Endothelial cell of umbilical vein (primary cell): ENCODE measurements at regions not wholly inside any gene's neighbourhood (a gene's known extent, or its start where the extent isn't known, plus 50 kb on each side); places are given as distances from the start of the nearest gene placed in this dataset.

Source experiments
- BruUV-seq: library from RNA; stranded (reverse); fragments of 400-500 nt; replicated peaks from 2 replicates; lab custom pipeline; 2021; lab: Mats Ljungman, UMichigan
- CTCF ChIA-PET: fragments of 300-600, 350-600 bp; sonication (Branson Sonifier 250); formaldehyde crosslinking; loops from one replicate; lab custom pipeline; 2021; ENCODE audit warnings: antibody characterized with exemption, inconsistent platforms; lab: Charles Lee
- POLR2A ChIA-PET: fragments of 300-600, 350-600 bp; sonication (Branson Sonifier 250); formaldehyde crosslinking; loops from one replicate; lab custom pipeline; 2021; ENCODE audit warnings: antibody characterized with exemption, inconsistent platforms; lab: Charles Lee
- DNase-seq: peaks from one replicate; pipeline ENCODE4 v3.0.0-alpha.2; 2011; ENCODE audit warnings: low read depth, low spot score
- FAIRE-seq: peaks from 2 replicates; lab custom pipeline; 2011; peaks lifted over from hg19 to GRCh38; lab: Jason Lieb, UNC
- H2AFZ ChIP-seq: 2 replicates; pipeline ENCODE4 v1.6.0; 2012; ENCODE audit warnings: low read depth, low read length, control low read depth, inconsistent platforms
- H3K27ac ChIP-seq: 2 replicates; pipeline ENCODE4 v1.5.1; 2011; ENCODE audit warnings: low read depth, mild to moderate bottlenecking, control low read depth, low read length, moderate library complexity; ENCODE audit not compliant: insufficient read depth
- H3K27me3 ChIP-seq, 2 experiments: 2 replicates each; pipeline versions ENCODE4 v1.6.0 to v1.6.1; 2011; ENCODE audit warnings: low read length in 2 of 2, mixed read lengths in 1 of 2; ENCODE audit not compliant: control insufficient read depth in 2 of 2, insufficient read depth in 2 of 2
- H3K36me3 ChIP-seq, 2 experiments: 2 replicates in 1 of 2; 3 replicates in 1 of 2; pipeline ENCODE4 v1.5.1; 2011; ENCODE audit warnings: low read length in 2 of 2, mild to moderate bottlenecking in 1 of 2, moderate library complexity in 1 of 2; ENCODE audit not compliant: control insufficient read depth in 2 of 2, insufficient read depth in 2 of 2; ENCODE audit errors: extremely low read depth in 1 of 2
- H3K4me1 ChIP-seq: 3 replicates; pipeline ENCODE4 v1.5.1; 2011; ENCODE audit warnings: mild to moderate bottlenecking, low read length; ENCODE audit not compliant: control insufficient read depth, insufficient read depth; ENCODE audit errors: extremely low read depth
- H3K4me2 ChIP-seq: 2 replicates; pipeline ENCODE4 v1.6.1; 2011; ENCODE audit warnings: low read length, control low read depth, mixed read lengths; ENCODE audit not compliant: insufficient read depth
- H3K4me3 ChIP-seq, 3 experiments: fragments of 200-600 bp in 1 of 3; sonication (generic), shearing (Covaris generic) in 1 of 3; replicated peaks in 1 of 3; 2 replicates each; pipeline ENCODE4 v1.5.1; 2011 to 2016; ENCODE audit warnings: control low read depth in 3 of 3, low read length in 3 of 3, mild to moderate bottlenecking in 2 of 3, inconsistent platforms in 1 of 3, low read depth in 1 of 3, moderate library complexity in 1 of 3; ENCODE audit not compliant: insufficient read depth in 1 of 3
- H3K79me2 ChIP-seq: 2 replicates; pipeline ENCODE4 v1.6.0; 2012; ENCODE audit warnings: low read length, inconsistent platforms; ENCODE audit not compliant: control insufficient read depth, insufficient read depth
- H3K9ac ChIP-seq: replicated peaks from 2 replicates; pipeline ENCODE3; 2011; ENCODE audit warnings: low read length, control low read depth; ENCODE audit not compliant: insufficient read depth; ENCODE audit errors: extremely low read depth
- H3K9me1 ChIP-seq: replicated peaks from 3 replicates; pipeline ENCODE4 v1.6.0; 2011; ENCODE audit warnings: mild to moderate bottlenecking, low read length; ENCODE audit not compliant: control insufficient read depth, insufficient read depth; ENCODE audit errors: extremely low read depth
- H3K9me3 ChIP-seq: replicated peaks from 2 replicates; pipeline ENCODE4 v1.5.1; 2012; ENCODE audit warnings: low read length, inconsistent platforms; ENCODE audit not compliant: control insufficient read depth, insufficient read depth
- H4K20me1 ChIP-seq: replicated peaks from 2 replicates; pipeline ENCODE3; 2011; ENCODE audit warnings: mild to moderate bottlenecking, low read length; ENCODE audit not compliant: control insufficient read depth, insufficient read depth; ENCODE audit errors: extremely low read depth
- GATA2 ChIP-seq: IDR thresholded peaks from 2 replicates; pipeline ENCODE4 v1.7.0; 2011; ENCODE audit warnings: low read depth, mild to moderate bottlenecking, moderate library complexity, mixed read lengths, low read length; ENCODE audit not compliant: insufficient read length, insufficient read depth
- JUN ChIP-seq: IDR thresholded peaks from 2 replicates; pipeline ENCODE4 v1.6.1; 2011; ENCODE audit warnings: borderline replicate concordance, low read depth; ENCODE audit not compliant: insufficient read length, insufficient read depth
- MYC ChIP-seq: IDR thresholded peaks from one replicate; pipeline ENCODE4 v1.6.1; 2011; ENCODE audit warnings: mild to moderate bottlenecking, low read depth, low read length
- POLR2A ChIP-seq: IDR thresholded peaks from 2 replicates; pipeline ENCODE4 v1.6.1; 2012; ENCODE audit warnings: low read depth, mild to moderate bottlenecking, control low read depth, low read length
- POLR2AphosphoS5 ChIP-seq: IDR thresholded peaks from 2 replicates; pipeline ENCODE4 v1.6.1; 2012; ENCODE audit warnings: low read depth, mild to moderate bottlenecking, control low read depth, low read length, moderate library complexity; ENCODE audit not compliant: insufficient read depth
- dilution Hi-C: fragments of 300-500 bp; cut with MboI; formaldehyde crosslinking; loops from one replicate; pipeline ENCODE4 v1.15.0; 2019; ENCODE audit warnings: low sequenced_read_pairs; ENCODE audit not compliant: extremely low pct_ligation_motif_present
- intact Hi-C: fragments of 100-400 bp; cut with micrococcal nuclease; formaldehyde crosslinking; loops from one replicate; pipeline ENCODE4 v1.10.0; 2022
- TF ChIP-seq, protein P1 (sequence below): IDR thresholded peaks from 2 replicates; pipeline ENCODE4 v1.6.1; 2011; ENCODE audit not compliant: insufficient read depth, insufficient read length
- TF ChIP-seq, protein P2 (sequence below), 2 donors: IDR thresholded peaks; 1 replicate in 1 of 2; 2 replicates in 1 of 2; pipeline ENCODE4 v1.5.1; 2011; ENCODE audit warnings: low read length in 2 of 2, mild to moderate bottlenecking in 2 of 2, moderate library complexity in 2 of 2, control low read depth in 1 of 2, inconsistent platforms in 1 of 2, low read depth in 1 of 2; ENCODE audit not compliant: insufficient read depth in 1 of 2; ENCODE audit errors: extremely low read depth in 1 of 2

DNA sequence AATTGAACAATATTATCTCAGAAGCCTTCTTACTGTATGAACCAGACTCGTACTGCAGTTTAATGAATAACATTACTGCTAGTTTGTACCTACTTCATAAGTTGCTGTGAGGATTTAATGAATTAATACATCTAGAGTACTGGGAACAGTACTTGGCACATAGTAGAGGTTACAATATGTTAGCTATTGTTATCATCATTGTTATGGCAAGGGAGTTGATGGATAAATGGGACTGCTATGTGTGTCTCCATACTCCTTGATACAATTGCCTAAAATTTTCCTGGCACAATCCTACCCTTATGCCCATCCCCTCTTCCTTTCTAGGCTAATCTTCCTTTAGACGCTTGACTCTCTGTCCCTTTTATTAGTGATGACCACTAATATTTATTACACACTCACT is 473.6 kb downstream of the MCTP2 start:
- no peak overlapping the region for H2AFZ ChIP-seq
- peak overlapping the region; percentile 94 for H3K27ac ChIP-seq
- intact Hi-C loops (loop anchor here (10.0 kb wide), 1 partner anchor 470 kb away; no protein-coding TSS in a partner anchor), dilution Hi-C loops (no loop called here)
- no peaks in the 10 kb centered on the region for H3K9me1 ChIP-seq
- ChIA-PET CTCF (interaction anchor here (1.5 to 2.0 kb wide), 4 partner anchors 9 to 33 kb away, joined by 3 to 12 read pairs (median 6); no protein-coding TSS in a partner anchor), POLR2A (interaction anchor here (1.5 kb wide), 1 partner anchor 33 kb away, joined by 3 read pairs; no protein-coding TSS in a partner anchor)
- no peak overlapping the region for H3K4me3 ChIP-seq
- no peak for FAIRE-seq
- peak overlapping the region; percentile 47 for H3K4me2 ChIP-seq
- peaks cover 44% of the 10 kb centered on the region for H3K4me1 ChIP-seq
- TF ChIP-seq, protein P1, sequence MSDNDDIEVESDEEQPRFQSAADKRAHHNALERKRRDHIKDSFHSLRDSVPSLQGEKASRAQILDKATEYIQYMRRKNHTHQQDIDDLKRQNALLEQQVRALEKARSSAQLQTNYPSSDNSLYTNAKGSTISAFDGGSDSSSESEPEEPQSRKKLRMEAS: no peak
- no peak for TF ChIP-seq JUN
- TF ChIP-seq POLR2A: no peak
- TF ChIP-seq GATA2: no peak
- no peak for TF ChIP-seq MYC
- no peak for TF ChIP-seq POLR2AphosphoS5
- TF ChIP-seq, protein P2, sequence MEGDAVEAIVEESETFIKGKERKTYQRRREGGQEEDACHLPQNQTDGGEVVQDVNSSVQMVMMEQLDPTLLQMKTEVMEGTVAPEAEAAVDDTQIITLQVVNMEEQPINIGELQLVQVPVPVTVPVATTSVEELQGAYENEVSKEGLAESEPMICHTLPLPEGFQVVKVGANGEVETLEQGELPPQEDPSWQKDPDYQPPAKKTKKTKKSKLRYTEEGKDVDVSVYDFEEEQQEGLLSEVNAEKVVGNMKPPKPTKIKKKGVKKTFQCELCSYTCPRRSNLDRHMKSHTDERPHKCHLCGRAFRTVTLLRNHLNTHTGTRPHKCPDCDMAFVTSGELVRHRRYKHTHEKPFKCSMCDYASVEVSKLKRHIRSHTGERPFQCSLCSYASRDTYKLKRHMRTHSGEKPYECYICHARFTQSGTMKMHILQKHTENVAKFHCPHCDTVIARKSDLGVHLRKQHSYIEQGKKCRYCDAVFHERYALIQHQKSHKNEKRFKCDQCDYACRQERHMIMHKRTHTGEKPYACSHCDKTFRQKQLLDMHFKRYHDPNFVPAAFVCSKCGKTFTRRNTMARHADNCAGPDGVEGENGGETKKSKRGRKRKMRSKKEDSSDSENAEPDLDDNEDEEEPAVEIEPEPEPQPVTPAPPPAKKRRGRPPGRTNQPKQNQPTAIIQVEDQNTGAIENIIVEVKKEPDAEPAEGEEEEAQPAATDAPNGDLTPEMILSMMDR (IDR thresholded peaks at IDR 0.05; ENCODE audit: extremely low read depth in 1 of 2, insufficient read depth in 1 of 2, low read depth in 1 of 2, low read length in 2 of 2): no peak
- H3K79me2 ChIP-seq: no peaks in the 10 kb centered on the region
- BruUV-seq: no TSS peak
- H3K9me3 ChIP-seq: no peaks in the 10 kb centered on the region
- no peaks in the 10 kb centered on the region for H4K20me1 ChIP-seq
- no peaks in the 10 kb centered on the region for H3K36me3 ChIP-seq
- H3K9ac ChIP-seq: no peak overlapping the region
- no peaks in the 10 kb centered on the region for H3K27me3 ChIP-seq
- no peak for DNase-seq
